ENCODE measurements at regions not wholly inside any gene's neighbourhood (a gene's known extent, or its start where the extent isn't known, plus 50 kb on each side); places are given as distances from the start of the nearest gene placed in this dataset.

- peaks cover 2% of the 10 kb centered on the region for H3K9me3 ChIP-seq (ENCODE audit: low read depth)
- TF ChIP-seq EZH2 (IDR thresholded peaks at IDR 0.05; ENCODE audit: borderline replicate concordance), result no peak
- H3K36me3 ChIP-seq (replicated peaks; ENCODE audit: insufficient read depth, low read depth), result no peaks in the 10 kb centered on the region
- WGBS (ENCODE audit: low lambda C conversion rate, missing lambda C conversion rate), result 94% methylated on average over 4 of the region's 4 CpGs
- no peaks in the 10 kb centered on the region for H3K9me2 ChIP-seq (replicated peaks; ENCODE audit: insufficient read depth)
- H3K4me3 ChIP-seq, result no peak overlapping the region
- DNase-seq (ENCODE audit: low spot score), result no peak
- no peaks in the 10 kb centered on the region for H3K27me3 ChIP-seq
- H3K79me2 ChIP-seq, result no peaks in the 10 kb centered on the region
- H3K4me2 ChIP-seq, result no peak overlapping the region
- no peak overlapping the region for H2AFZ ChIP-seq
- no peaks in the 10 kb centered on the region for H3K4me1 ChIP-seq (ENCODE audit: insufficient read depth)
- H4K20me1 ChIP-seq (ENCODE audit: insufficient read depth, poor library complexity, severe bottlenecking), result no peaks in the 10 kb centered on the region
- H3K27ac ChIP-seq, result no peak overlapping the region
These were observed 358.9 kb downstream of the ACTL7B start for GRCh38 chr9:108496846-108497245.

GRCh38 chr9:108489567-108489966 is 366.2 kb downstream of the ACTL7B start:
- no peak overlapping the region for H3K4me2 ChIP-seq
- 93% methylated on average over 1 of the region's 1 CpG for WGBS (ENCODE audit: low lambda C conversion rate, missing lambda C conversion rate)
- no peaks in the 10 kb centered on the region for H3K36me3 ChIP-seq (replicated peaks; ENCODE audit: insufficient read depth, low read depth)
- no peak overlapping the region for H2AFZ ChIP-seq
- H3K4me1 ChIP-seq (ENCODE audit: insufficient read depth), result no peaks in the 10 kb centered on the region
- H3K4me3 ChIP-seq, result no peak overlapping the region
- no peaks in the 10 kb centered on the region for H3K9me2 ChIP-seq (replicated peaks; ENCODE audit: insufficient read depth)
- peaks cover 2% of the 10 kb centered on the region for H3K9me3 ChIP-seq (ENCODE audit: low read depth)
- H3K27me3 ChIP-seq, result no peaks in the 10 kb centered on the region
- H3K79me2 ChIP-seq, result no peaks in the 10 kb centered on the region
- TF ChIP-seq EZH2 (IDR thresholded peaks at IDR 0.05; ENCODE audit: borderline replicate concordance) (no peak), EZH2phosphoT487 (IDR thresholded peaks at IDR 0.05; ENCODE audit: low read depth, severe bottlenecking, unreplicated experiment) (no peak), CTCF (IDR thresholded peaks at IDR 0.05; ENCODE audit: poor library complexity) (no peak)
- DNase-seq (ENCODE audit: low spot score), result no peak
- H3K27ac ChIP-seq, result no peak overlapping the region
- no peaks in the 10 kb centered on the region for H4K20me1 ChIP-seq (ENCODE audit: insufficient read depth, poor library complexity, severe bottlenecking)

- TF ChIP-seq CTCF (IDR thresholded peaks at IDR 0.05; ENCODE audit: poor library complexity), result no peak
- TF ChIP-seq EZH2 (IDR thresholded peaks at IDR 0.05; ENCODE audit: borderline replicate concordance), result no peak
- TF ChIP-seq EZH2phosphoT487 (IDR thresholded peaks at IDR 0.05; ENCODE audit: low read depth, severe bottlenecking, unreplicated experiment), result no peak
- DNase-seq (ENCODE audit: low spot score), result no peak
- Histone ChIP-seq H3K36me3 (replicated peaks; ENCODE audit: insufficient read depth, low read depth) (no peaks in the 10 kb centered on the region), H3K79me2 (no peaks in the 10 kb centered on the region), H3K4me1 (ENCODE audit: insufficient read depth) (no peaks in the 10 kb centered on the region), H3K4me2 (no peak overlapping the region), H3K27ac (no peak overlapping the region), H3K9me3 (ENCODE audit: low read depth) (no peaks in the 10 kb centered on the region), H3K4me3 (no peak overlapping the region), H3K27me3 (no peaks in the 10 kb centered on the region), H2AFZ (no peak overlapping the region), H4K20me1 (ENCODE audit: insufficient read depth, poor library complexity, severe bottlenecking) (no peaks in the 10 kb centered on the region), H3K9me2 (replicated peaks; ENCODE audit: insufficient read depth) (no peaks in the 10 kb centered on the region)
- 58% methylated on average over 2 of the region's 2 CpGs for WGBS (ENCODE audit: low lambda C conversion rate, missing lambda C conversion rate)
These were observed 369.0 kb downstream of the ACTL7B start for GRCh38 chr9:108486831-108487230.

GRCh38 chr9:108484468-108484867 is 371.3 kb downstream of the ACTL7B start:
- H3K27ac ChIP-seq, result no peak overlapping the region
- H2AFZ ChIP-seq, result no peak overlapping the region
- no peak for DNase-seq (ENCODE audit: low spot score)
- H3K9me3 ChIP-seq (ENCODE audit: low read depth), result no peaks in the 10 kb centered on the region
- peaks cover 9% of the 10 kb centered on the region for H3K4me1 ChIP-seq (ENCODE audit: insufficient read depth)
- no peaks in the 10 kb centered on the region for H3K9me2 ChIP-seq (replicated peaks; ENCODE audit: insufficient read depth)
- TF ChIP-seq EZH2 (IDR thresholded peaks at IDR 0.05; ENCODE audit: borderline replicate concordance) (no peak), CTCF (IDR thresholded peaks at IDR 0.05; ENCODE audit: poor library complexity) (no peak), EZH2phosphoT487 (IDR thresholded peaks at IDR 0.05; ENCODE audit: low read depth, severe bottlenecking, unreplicated experiment) (no peak)
- H3K36me3 ChIP-seq (replicated peaks; ENCODE audit: insufficient read depth, low read depth), result no peaks in the 10 kb centered on the region
- H3K4me2 ChIP-seq, result no peak overlapping the region
- WGBS (ENCODE audit: low lambda C conversion rate, missing lambda C conversion rate), result 92% methylated on average over 1 of the region's 1 CpG
- no peaks in the 10 kb centered on the region for H4K20me1 ChIP-seq (ENCODE audit: insufficient read depth, poor library complexity, severe bottlenecking)
- no peaks in the 10 kb centered on the region for H3K27me3 ChIP-seq
- no peak overlapping the region for H3K4me3 ChIP-seq
- H3K79me2 ChIP-seq, result no peaks in the 10 kb centered on the region
